NCI-H510A treated with DMSO at 0.1 percent for 48 hours (cell line): ENCODE measurements at regions not wholly inside any gene's neighbourhood (a gene's known extent, or its start where the extent isn't known, plus 50 kb on each side); places are given as distances from the start of the nearest gene placed in this dataset.
A peak's percentile ranks its signal among the peaks of the same experiment; 100 is the strongest.

Source experiments
- DNase-seq: peaks from one replicate; lab custom pipeline; 2025; lab: John Stamatoyannopoulos, UW

GRCh38 chr18:76126327-76126726 is 368.7 kb downstream of the ZNF516 start:
- peak; percentile 56 for DNase-seq

- DNase-seq: peak; percentile 68
Observed at GRCh38 chr18:76121011-76121410, 374.0 kb downstream of the ZNF516 start.

- no peak for DNase-seq
Observed at GRCh38 chr18:76115580-76115979, 379.5 kb downstream of the ZNF516 start.

GRCh38 chr18:76113101-76113500 is 381.9 kb downstream of the ZNF516 start:
- no peak for DNase-seq

GRCh38 chr18:76102626-76103025 is 392.4 kb downstream of the ZNF516 start:
- DNase-seq: no peak

GRCh38 chr18:76102156-76102555 is 392.9 kb downstream of the ZNF516 start:
- no peak for DNase-seq

- no peak for DNase-seq
Observed at GRCh38 chr18:76099931-76100457, 395.0 kb downstream of the ZNF516 start.

- no peak for DNase-seq
Observed at GRCh38 chr18:76098674-76099411, 396.2 kb downstream of the ZNF516 start.

- no peak for DNase-seq
Observed at GRCh38 chr18:76081536-76081935, 413.5 kb downstream of the ZNF516 start.

GRCh38 chr18:76080430-76080829 is 414.6 kb downstream of the ZNF516 start:
- no peak for DNase-seq

- DNase-seq: no peak
Observed at GRCh38 chr18:76075777-76076176, 419.3 kb downstream of the ZNF516 start.

GRCh38 chr18:76064998-76065397 is 430.0 kb downstream of the ZNF516 start:
- peak; percentile 95 for DNase-seq

- DNase-seq: no peak
Observed at GRCh38 chr18:76058146-76058545, 436.9 kb downstream of the ZNF516 start.

GRCh38 chr18:76057386-76057785 is 437.7 kb downstream of the ZNF516 start:
- DNase-seq: no peak

GRCh38 chr18:76056471-76057110 is 438.5 kb downstream of the ZNF516 start:
- DNase-seq: no peak

GRCh38 chr18:76055578-76055977 is 439.5 kb downstream of the ZNF516 start:
- no peak for DNase-seq

GRCh38 chr18:76055025-76055424 is 440.0 kb downstream of the ZNF516 start:
- no peak for DNase-seq

GRCh38 chr18:76054156-76054555 is 440.9 kb downstream of the ZNF516 start:
- peak; percentile 21 for DNase-seq

- no peak for DNase-seq
Observed at GRCh38 chr18:76053551-76053950, 441.5 kb downstream of the ZNF516 start.

- no peak for DNase-seq
Observed at GRCh38 chr18:76052227-76052595, 442.8 kb downstream of the ZNF516 start.

- no peak for DNase-seq
Observed at GRCh38 chr18:76051396-76052226, 443.4 kb downstream of the ZNF516 start.

GRCh38 chr18:76046221-76046620 is 448.8 kb downstream of the ZNF516 start:
- no peak for DNase-seq

- no peak for DNase-seq
Observed at GRCh38 chr18:76042511-76042910, 452.5 kb downstream of the ZNF516 start.
